ENCODE measurements at regions not wholly inside any gene's neighbourhood (a gene's known extent, or its start where the extent isn't known, plus 50 kb on each side); places are given as distances from the start of the nearest gene placed in this dataset.

DNA sequence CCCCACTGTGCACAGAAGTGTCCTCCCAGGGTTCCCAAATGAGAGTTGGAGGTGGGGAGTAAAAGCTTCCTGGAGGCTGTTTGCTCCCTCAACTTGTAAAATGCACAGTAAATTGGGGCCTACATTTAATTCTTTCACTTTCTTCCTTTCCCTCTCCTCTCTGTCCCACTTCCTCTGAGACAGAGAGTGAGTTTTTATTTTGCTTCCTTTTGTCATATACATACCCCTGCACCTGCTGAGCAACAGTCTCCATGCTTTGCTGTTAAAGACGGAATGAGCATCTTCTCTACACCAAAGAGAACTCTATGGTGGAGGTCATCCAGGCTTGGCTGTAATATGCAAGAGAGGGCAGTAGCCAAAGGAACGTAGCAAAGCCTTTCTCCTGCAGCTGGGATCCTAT, 79.3 kb upstream of the VAV3 start:
- DNase-seq (ENCODE audit: extremely low spot score) = no peak
- no peak for TF ChIP-seq HDGF (IDR thresholded peaks at IDR 0.05; ENCODE audit: borderline replicate concordance)
- CTCF ChIA-PET = no interaction called here
- POLR2A ChIA-PET = no interaction called here

DNA sequence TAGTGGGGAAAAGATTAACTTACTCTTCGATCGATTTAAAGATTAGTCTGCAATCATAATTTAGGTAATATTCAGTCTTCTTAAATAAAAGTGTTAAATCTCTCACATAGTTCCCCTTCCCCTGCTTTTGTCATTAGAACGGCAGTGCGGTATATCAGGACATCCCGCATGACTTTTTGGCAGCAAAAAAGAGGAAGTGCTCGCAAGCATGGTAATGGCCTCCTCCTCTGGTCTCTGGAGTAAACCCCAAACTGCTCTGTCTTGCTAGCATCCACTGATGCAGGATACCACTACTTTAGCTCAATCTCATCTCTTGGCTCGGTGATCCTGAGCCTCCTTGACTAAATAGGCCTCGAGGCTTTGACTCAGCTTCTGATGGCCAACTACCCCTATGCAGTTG, 78.7 kb upstream of the VAV3 start:
- DNase-seq (ENCODE audit: extremely low spot score) = no peak
- TF ChIP-seq SUZ12 (IDR thresholded peaks at IDR 0.05) (no peak), ARNT (IDR thresholded peaks at IDR 0.05) (no peak), L3MBTL2 (conservative IDR thresholded peaks at IDR 0.05) (no peak), SP1 (IDR thresholded peaks at IDR 0.05) (no peak)
- ChIA-PET POLR2A (no interaction called here), CTCF (no interaction called here)

DNA sequence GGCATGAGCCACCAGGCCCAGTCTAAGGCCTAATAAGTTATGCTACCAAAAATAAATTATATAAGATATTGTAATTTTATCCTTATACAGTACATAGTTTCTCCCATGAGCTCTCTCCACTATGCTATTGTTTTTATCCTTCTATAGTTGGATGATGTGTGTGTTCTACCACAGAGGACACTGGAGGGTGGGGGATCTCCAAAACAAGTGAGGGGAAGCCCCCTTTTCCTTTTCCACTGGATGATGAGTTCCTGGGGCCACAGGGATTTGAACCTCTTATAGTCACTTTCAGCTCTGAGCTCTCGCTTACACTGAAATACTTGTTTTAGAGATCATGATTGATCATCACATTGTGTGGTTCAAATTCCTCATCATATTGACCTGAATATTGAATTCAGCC, 77.6 kb upstream of the VAV3 start:
- ChIA-PET CTCF (no interaction called here), POLR2A (no interaction called here)
- no peak for DNase-seq (ENCODE audit: extremely low spot score)
- TF ChIP-seq, protein P1, sequence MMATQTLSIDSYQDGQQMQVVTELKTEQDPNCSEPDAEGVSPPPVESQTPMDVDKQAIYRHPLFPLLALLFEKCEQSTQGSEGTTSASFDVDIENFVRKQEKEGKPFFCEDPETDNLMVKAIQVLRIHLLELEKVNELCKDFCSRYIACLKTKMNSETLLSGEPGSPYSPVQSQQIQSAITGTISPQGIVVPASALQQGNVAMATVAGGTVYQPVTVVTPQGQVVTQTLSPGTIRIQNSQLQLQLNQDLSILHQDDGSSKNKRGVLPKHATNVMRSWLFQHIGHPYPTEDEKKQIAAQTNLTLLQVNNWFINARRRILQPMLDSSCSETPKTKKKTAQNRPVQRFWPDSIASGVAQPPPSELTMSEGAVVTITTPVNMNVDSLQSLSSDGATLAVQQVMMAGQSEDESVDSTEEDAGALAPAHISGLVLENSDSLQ (IDR thresholded peaks at IDR 0.05) = no peak
- TF ChIP-seq ARNT (IDR thresholded peaks at IDR 0.05) = no peak
- no peak for TF ChIP-seq FOXM1 (IDR thresholded peaks at IDR 0.05; ENCODE audit: borderline replicate concordance)
- TF ChIP-seq BHLHE40 (IDR thresholded peaks at IDR 0.05; ENCODE audit: borderline replicate concordance) = no peak
- TF ChIP-seq SP1 (IDR thresholded peaks at IDR 0.05) = no peak
- no peak for TF ChIP-seq HDGF (IDR thresholded peaks at IDR 0.05; ENCODE audit: borderline replicate concordance)
- no peak for TF ChIP-seq CTBP1 (IDR thresholded peaks at IDR 0.05; ENCODE audit: borderline replicate concordance)
- TF ChIP-seq LEF1 (IDR thresholded peaks at IDR 0.05; ENCODE audit: borderline replicate concordance) = no peak
- TF ChIP-seq ELF4 (IDR thresholded peaks at IDR 0.05) = no peak
- no peak for TF ChIP-seq L3MBTL2 (conservative IDR thresholded peaks at IDR 0.05)
- no peak for TF ChIP-seq FOXK2 (IDR thresholded peaks at IDR 0.05)
- no peak for TF ChIP-seq FOXA1 (IDR thresholded peaks at IDR 0.05)
- TF ChIP-seq ZNF384 (IDR thresholded peaks at IDR 0.05) = no peak
- no peak for TF ChIP-seq NFRKB (IDR thresholded peaks at IDR 0.05)
- no peak for TF ChIP-seq SUZ12 (IDR thresholded peaks at IDR 0.05)
- TF ChIP-seq TARDBP (IDR thresholded peaks at IDR 0.05) = no peak

DNA sequence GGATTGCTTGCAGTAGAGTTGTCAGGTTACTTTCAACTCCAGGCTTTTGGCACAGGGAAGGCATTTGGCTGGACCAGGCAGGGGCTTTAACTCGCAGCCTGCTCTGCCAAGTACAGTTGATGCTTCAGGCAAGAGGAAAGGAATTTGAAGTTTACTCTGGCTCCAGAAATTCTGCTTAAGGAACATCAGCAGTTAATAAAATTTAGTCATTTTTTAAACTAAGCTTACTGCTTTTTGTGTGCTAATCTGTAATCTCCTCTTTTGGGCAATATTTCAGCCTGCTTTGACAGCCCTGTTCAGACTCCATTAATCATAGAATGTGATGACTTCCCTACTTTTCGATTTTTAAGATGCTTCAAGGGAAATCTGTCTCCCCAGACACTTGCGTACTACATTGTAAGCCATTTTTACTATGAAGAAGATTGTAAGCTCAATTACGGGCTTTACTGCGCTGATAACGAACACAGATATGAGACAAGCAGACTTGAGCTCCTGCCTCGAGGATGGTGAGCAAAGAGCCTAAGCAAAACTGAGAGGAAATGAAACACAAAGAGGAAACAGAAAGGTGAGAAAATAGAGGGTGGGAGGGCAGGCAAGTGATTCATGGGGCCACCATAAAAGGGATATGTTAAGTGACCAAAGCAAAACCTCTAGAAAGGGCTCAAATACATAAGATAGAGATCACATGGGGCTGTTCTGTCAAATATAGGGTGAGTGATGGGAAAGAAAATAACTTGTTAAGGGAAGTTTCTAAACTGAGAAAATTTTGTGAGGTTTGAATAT, 76.6 kb upstream of the VAV3 start:
- ChIA-PET CTCF (interaction anchor here (0.6 kb wide), 1 partner anchor 61 kb away, joined by 3 read pairs; no protein-coding TSS in a partner anchor), POLR2A (no interaction called here)
- DNase-seq (ENCODE audit: extremely low spot score) = no peak
- TF ChIP-seq ZNF384 (IDR thresholded peaks at IDR 0.05) (no peak), ARNT (IDR thresholded peaks at IDR 0.05) (no peak), SP1 (IDR thresholded peaks at IDR 0.05) (no peak), CTBP1 (IDR thresholded peaks at IDR 0.05; ENCODE audit: borderline replicate concordance) (no peak), SUZ12 (IDR thresholded peaks at IDR 0.05) (no peak), FOXA1 (IDR thresholded peaks at IDR 0.05) (no peak), LEF1 (IDR thresholded peaks at IDR 0.05; ENCODE audit: borderline replicate concordance) (no peak), TARDBP (IDR thresholded peaks at IDR 0.05) (no peak)
- TF ChIP-seq, protein P1 (IDR thresholded peaks at IDR 0.05) = no peak

DNA sequence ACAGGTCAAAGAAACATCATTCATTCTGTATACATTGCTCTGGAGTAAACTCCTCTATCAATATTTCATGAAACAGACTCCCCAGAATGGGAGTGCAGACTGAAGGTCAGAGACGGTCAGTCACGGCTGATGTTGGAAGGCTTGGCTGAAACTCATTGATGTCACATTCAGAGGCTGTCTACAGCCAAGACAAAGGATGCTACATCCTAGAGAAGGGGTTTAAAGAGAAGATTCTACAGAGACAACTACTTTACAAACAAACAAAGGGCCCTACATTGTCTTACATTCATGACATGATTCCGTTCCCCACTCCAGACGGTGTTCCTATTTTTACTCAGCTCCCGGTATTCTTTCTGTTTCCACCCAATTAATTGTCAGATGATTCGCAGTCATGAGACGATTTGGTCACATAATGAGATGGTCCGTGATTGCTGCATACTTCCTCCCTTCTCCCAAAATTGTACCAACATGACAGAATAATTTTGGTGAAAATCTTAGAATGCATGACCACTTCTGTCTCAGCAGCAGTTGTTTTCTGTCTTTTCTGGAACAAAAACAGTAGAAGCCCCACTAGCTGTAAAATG, 73.8 kb upstream of the VAV3 start:
- ChIA-PET POLR2A (no interaction called here), CTCF (no interaction called here)
- TF ChIP-seq TARDBP (IDR thresholded peaks at IDR 0.05) = no peak
- TF ChIP-seq, protein P1 (IDR thresholded peaks at IDR 0.05) = no peak
- no peak for TF ChIP-seq NFRKB (IDR thresholded peaks at IDR 0.05)
- TF ChIP-seq ARNT (IDR thresholded peaks at IDR 0.05) = no peak
- TF ChIP-seq LEF1 (IDR thresholded peaks at IDR 0.05; ENCODE audit: borderline replicate concordance) = no peak
- no peak for TF ChIP-seq HDGF (IDR thresholded peaks at IDR 0.05; ENCODE audit: borderline replicate concordance)
- TF ChIP-seq SP1 (IDR thresholded peaks at IDR 0.05) = no peak
- TF ChIP-seq CTBP1 (IDR thresholded peaks at IDR 0.05; ENCODE audit: borderline replicate concordance) = no peak
- TF ChIP-seq ZNF384 (IDR thresholded peaks at IDR 0.05) = no peak
- no peak for TF ChIP-seq BHLHE40 (IDR thresholded peaks at IDR 0.05; ENCODE audit: borderline replicate concordance)
- no peak for TF ChIP-seq SUZ12 (IDR thresholded peaks at IDR 0.05)
- TF ChIP-seq FOXA1 (IDR thresholded peaks at IDR 0.05) = no peak
- no peak for TF ChIP-seq FOXM1 (IDR thresholded peaks at IDR 0.05; ENCODE audit: borderline replicate concordance)
- TF ChIP-seq FOXK2 (IDR thresholded peaks at IDR 0.05) = no peak
- no peak for TF ChIP-seq L3MBTL2 (conservative IDR thresholded peaks at IDR 0.05)
- no peak for TF ChIP-seq ELF4 (IDR thresholded peaks at IDR 0.05)
- no peak for DNase-seq (ENCODE audit: extremely low spot score)

DNA sequence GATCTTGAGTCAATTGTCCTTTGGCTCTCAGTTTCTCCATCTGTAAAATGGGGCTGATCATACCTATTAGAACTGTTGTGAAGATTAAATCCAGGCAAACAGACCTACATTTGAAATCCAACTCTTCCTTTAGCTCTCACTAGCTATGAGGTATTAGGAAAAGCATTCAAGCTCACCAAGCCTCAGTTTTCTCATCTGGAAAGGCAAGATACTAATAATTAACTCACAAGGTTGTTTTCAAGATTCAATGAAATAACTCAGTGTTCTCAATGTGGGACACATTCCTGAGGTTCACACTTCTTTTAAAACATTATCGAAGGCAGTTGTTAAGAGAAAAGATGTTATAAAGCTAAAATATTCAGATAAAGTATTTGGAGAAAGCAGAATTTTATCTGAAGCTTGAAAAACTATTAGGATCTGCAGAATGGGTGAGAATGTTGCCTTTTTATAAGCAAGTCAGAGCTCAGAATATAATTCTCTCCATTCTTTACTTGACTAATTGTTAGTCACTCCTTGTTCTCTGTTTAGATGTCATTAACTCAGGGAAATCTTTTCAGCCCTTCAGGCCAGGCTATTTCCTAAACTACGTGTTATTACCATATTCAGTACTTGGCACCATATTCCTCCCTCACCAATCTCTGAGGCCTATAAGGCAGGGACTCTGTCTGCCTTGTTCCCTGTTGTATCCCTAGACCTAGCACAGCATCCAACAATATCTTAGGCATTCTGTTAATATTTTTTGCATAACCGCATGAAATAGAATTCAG, 72.0 kb upstream of the VAV3 start:
- DNase-seq (ENCODE audit: extremely low spot score) = no peak
- TF ChIP-seq BHLHE40 (IDR thresholded peaks at IDR 0.05; ENCODE audit: borderline replicate concordance) (no peak), NFRKB (IDR thresholded peaks at IDR 0.05) (no peak), ZNF384 (IDR thresholded peaks at IDR 0.05) (no peak), SP1 (IDR thresholded peaks at IDR 0.05) (no peak), SUZ12 (IDR thresholded peaks at IDR 0.05) (no peak)
- TF ChIP-seq, protein P1 (IDR thresholded peaks at IDR 0.05) = no peak
- ChIA-PET CTCF (no interaction called here), POLR2A (no interaction called here)

Measured in HEK293T (cell line).